ENCODE measurements at regions not wholly inside any gene's neighbourhood (a gene's known extent, or its start where the extent isn't known, plus 50 kb on each side); places are given as distances from the start of the nearest gene placed in this dataset.

- no peak for DNase-seq
Observed at GRCh38 chr17:33516645-33517044, 223.6 kb upstream of the ASIC2 start.

- DNase-seq, result no peak
Observed at GRCh38 chr17:33517746-33518145, 224.7 kb upstream of the ASIC2 start.

- DNase-seq, result no peak
Observed at GRCh38 chr17:33519692-33520091, 226.6 kb upstream of the ASIC2 start.

- peak; percentile 41 for DNase-seq
Observed at GRCh38 chr17:33520426-33521330, 227.6 kb upstream of the ASIC2 start.

- no peak for DNase-seq
Observed at GRCh38 chr17:33521784-33522183, 228.7 kb upstream of the ASIC2 start.

- no peak for DNase-seq
Observed at GRCh38 chr17:33522623-33523022, 229.5 kb upstream of the ASIC2 start.

GRCh38 chr17:33523577-33523981 lies 230.5 kb upstream of the ASIC2 start:
- no peak for DNase-seq

GRCh38 chr17:33525186-33525585 lies 232.1 kb upstream of the ASIC2 start:
- no peak for DNase-seq

GRCh38 chr17:33526717-33527116 lies 233.6 kb upstream of the ASIC2 start:
- DNase-seq, result no peak

- DNase-seq, result no peak
Observed at GRCh38 chr17:33527290-33527689, 234.2 kb upstream of the ASIC2 start.

GRCh38 chr17:33528846-33529245 lies 235.8 kb upstream of the ASIC2 start:
- DNase-seq, result no peak

- DNase-seq, result no peak
Observed at GRCh38 chr17:33529816-33530215, 236.7 kb upstream of the ASIC2 start.

GRCh38 chr17:33531311-33531710 lies 238.2 kb upstream of the ASIC2 start:
- no peak for DNase-seq

GRCh38 chr17:33534087-33534486 lies 241.0 kb upstream of the ASIC2 start:
- DNase-seq, result no peak

GRCh38 chr17:33545124-33545523 lies 252.0 kb upstream of the ASIC2 start:
- no peak for DNase-seq

GRCh38 chr17:33550261-33550660 lies 257.2 kb upstream of the ASIC2 start:
- no peak for DNase-seq

GRCh38 chr17:33551075-33551474 lies 258.0 kb upstream of the ASIC2 start:
- no peak for DNase-seq

GRCh38 chr17:33551911-33552310 lies 258.8 kb upstream of the ASIC2 start:
- no peak for DNase-seq

- peak; percentile 7 for DNase-seq
Observed at GRCh38 chr17:33560165-33560564, 267.1 kb upstream of the ASIC2 start.

GRCh38 chr17:33560871-33561270 lies 267.8 kb upstream of the ASIC2 start:
- no peak for DNase-seq

- DNase-seq, result no peak
Observed at GRCh38 chr17:33561569-33562334, 268.7 kb upstream of the ASIC2 start.

GRCh38 chr17:33562792-33563191 lies 269.7 kb upstream of the ASIC2 start:
- DNase-seq, result no peak

- DNase-seq, result no peak
Observed at GRCh38 chr17:33564146-33564545, 271.1 kb upstream of the ASIC2 start.

GRCh38 chr17:33567223-33567622 lies 274.1 kb upstream of the ASIC2 start:
- no peak for DNase-seq
